NCI-H2196 (cell line): ENCODE measurements at regions not wholly inside any gene's neighbourhood (a gene's known extent, or its start where the extent isn't known, plus 50 kb on each side); places are given as distances from the start of the nearest gene placed in this dataset.

Source experiments
- DNase-seq: peaks from one replicate; lab custom pipeline; 2025; ENCODE audit not compliant: unreplicated experiment; lab: John Stamatoyannopoulos, UW

GRCh38 chr9:118364266-118365106 lies 660.3 kb downstream of the TLR4 start:
- DNase-seq = no peak

DNA sequence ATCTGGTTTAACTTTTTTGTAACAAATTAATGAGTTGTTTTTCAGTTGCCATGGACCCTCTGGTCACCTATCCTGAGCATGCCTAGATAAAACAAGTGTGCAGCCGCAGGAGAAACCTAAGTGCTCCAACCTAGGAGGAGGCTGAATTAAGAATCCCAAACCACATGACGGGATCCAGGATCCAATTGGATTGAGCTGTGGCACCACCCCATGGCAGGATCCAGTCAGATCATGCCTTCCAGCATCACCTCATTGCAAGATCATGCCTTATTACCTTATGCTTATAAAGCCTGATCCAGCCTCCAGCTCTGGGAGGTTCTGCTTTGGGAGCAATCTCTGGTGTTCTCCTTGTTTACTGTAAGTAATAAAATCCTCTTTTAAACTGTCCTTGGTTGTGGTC lies 662.0 kb downstream of the TLR4 start:
- no peak for DNase-seq

DNA sequence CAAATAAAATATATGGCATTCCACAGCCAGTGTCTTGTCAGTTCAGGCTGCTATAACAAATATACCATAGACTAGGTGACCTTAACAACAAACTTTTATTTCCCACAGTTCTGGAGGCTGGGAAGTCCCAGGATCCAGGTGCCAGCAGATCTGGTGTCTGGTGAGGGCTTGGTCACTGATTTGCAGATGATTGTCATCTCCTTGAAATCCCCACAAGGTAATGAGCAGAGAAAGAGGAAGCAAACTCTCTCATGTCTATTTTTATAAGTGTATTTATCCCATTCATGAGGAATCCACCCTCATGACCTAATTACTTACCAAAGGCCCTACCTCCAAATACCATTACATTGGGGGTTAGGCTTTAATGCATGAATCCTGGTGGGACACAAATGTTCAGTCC lies 663.2 kb downstream of the TLR4 start:
- DNase-seq = no peak

GRCh38 chr9:118384531-118385100 lies 680.4 kb downstream of the TLR4 start:
- DNase-seq = no peak

GRCh38 chr9:118395415-118395814 lies 691.2 kb downstream of the TLR4 start:
- no peak for DNase-seq

GRCh38 chr9:118401546-118401945 lies 697.3 kb downstream of the TLR4 start:
- no peak for DNase-seq

DNA sequence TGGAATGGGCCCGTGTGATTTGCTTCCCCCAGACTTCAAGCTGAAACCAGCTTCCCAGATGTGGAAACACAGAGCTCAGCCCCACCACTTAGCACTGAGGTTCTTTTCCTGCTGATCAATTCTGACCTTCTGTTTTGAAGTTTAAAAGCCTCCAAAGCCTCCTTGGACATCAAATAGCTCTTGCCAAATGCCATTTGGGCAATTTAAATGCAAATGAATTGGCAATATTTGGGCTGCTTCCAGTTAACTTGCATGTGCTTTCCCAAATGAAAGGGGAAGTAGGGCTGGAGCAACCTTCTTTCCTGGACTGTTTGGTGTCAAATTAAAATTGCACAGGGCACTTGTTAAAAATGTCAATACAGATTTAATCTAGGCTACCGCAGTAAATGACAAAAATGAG lies 710.5 kb downstream of the TLR4 start:
- no peak for DNase-seq

DNA sequence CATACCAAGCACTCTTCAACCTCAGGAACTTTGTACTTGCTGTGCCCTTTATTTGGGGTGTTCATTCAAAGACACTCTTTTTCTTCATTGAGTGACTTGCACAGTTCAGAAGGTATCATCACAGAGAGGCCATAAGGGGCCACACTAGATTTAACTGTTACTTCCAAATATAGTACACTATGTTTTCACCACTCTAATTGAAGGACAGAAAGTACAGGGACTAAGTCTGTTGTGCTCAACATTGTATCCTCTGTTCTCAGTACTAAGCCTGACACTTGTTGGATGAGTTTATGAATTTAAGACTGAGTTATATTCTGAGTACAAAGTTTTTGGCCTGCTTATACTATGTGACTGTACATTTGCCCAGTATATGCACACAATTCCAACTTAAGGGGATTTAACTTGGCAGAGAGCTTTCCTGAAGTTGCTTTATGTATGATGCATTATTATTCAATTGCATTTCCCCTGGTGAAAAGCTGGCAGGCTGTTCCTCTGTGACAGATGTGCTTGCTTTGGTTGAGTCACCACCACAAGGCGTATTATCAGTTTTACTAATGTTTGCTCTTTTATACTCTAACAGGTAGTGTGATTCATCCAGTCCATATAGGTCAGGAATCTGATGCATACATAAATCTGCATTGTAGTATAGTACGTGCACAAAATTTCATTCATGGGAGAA lies 714.8 kb downstream of the TLR4 start:
- DNase-seq = no peak

DNA sequence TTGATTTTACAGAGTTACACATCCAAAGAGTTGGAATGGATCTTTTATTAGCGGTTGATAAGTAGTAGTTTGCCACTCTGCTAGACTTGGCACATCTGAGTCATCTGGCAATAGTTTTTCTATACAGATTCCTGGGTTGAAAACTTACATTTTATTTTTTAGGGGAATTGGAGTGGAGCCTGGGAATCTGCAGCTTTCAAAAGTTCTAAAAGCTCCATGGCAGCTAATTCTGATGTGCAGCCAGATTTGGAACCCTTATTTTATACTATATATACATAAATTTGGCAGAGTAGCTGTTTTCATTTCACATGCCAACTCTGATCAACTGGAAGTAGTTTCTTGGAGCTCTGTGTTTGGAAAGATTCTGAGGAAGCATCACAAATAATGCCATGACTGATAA lies 715.5 kb downstream of the TLR4 start:
- DNase-seq = no peak

DNA sequence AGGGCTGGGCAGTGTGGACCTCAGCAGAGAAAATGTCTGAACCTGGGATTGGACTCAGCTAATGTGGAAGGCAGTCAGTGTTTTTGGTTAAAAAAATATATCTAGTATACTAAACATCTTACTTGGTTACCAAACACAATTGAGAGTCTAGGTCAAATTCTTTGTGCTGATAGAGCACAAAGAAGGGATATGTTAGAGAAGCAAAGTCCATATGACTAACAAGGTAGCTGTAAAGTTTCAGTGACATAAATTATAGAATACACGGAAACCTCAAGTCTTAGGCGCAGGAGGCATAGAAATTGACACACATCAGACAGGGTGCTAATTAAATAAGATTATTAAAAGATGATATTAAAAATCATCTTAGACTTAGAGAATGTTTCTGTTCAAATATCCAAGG lies 718.3 kb downstream of the TLR4 start:
- DNase-seq = no peak

DNA sequence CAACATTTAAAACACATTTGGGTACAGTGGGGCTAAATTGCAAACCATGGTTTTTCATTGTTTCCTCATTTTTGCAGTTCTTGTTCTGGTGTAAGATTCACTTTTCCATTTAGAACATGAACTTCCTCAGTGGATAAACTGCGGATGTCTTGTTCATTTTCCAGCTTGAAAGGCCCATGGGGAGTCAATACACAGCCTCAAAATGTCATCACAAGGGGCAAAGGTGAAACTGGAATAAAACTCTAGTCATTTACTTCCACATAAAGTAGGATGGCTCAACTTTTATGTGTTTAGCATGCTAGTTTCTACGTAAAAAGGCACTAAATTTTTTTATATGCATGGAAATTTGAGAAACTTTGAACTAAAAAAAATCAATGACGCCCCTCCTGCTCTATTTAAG lies 718.8 kb downstream of the TLR4 start:
- no peak for DNase-seq

DNA sequence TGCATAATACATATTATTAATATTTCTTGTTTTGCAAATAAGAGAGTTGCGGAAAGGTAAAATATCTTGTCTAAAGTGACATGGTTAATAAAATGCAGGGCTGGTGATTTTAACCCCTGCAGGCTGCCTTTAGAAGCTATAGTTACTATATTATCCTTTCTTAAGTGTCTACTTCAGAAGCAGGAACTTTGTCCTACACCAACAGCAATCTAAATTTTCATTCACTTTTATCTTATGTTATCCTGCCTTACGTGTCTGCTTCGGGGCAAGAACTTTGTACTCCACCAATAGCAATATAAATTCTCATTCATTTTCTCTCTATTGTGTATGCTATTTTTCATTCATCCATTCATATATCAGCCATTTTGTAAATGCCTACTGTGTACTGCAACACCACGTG lies 719.5 kb downstream of the TLR4 start:
- no peak for DNase-seq

GRCh38 chr9:118426772-118427171 lies 722.6 kb downstream of the TLR4 start:
- no peak for DNase-seq

- no peak for DNase-seq
These were observed 734.6 kb downstream of the TLR4 start for GRCh38 chr9:118438810-118439209.

DNA sequence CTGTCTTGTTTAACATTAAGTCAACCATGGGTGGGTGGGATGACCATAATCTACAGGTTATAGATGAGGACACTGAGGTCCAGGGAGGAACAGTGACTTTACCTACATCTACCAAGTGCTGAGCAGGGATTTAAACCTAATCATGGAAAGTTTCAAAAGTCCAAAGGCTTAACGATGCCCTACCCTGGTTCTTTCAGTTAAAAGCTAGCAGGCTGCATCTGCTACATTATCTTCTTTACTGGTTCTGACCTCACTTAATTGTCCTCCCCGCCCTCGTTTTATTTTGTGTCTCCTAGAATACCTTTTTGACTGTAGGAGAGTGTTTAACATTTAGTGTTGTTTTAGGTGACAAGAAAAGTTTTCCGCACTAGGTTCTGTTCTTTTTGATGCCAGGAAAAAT lies 735.2 kb downstream of the TLR4 start:
- DNase-seq = no peak

- DNase-seq = no peak
These were observed 740.2 kb downstream of the TLR4 start for GRCh38 chr9:118444403-118444802.

GRCh38 chr9:118446943-118447639 lies 742.9 kb downstream of the TLR4 start:
- DNase-seq = no peak

DNA sequence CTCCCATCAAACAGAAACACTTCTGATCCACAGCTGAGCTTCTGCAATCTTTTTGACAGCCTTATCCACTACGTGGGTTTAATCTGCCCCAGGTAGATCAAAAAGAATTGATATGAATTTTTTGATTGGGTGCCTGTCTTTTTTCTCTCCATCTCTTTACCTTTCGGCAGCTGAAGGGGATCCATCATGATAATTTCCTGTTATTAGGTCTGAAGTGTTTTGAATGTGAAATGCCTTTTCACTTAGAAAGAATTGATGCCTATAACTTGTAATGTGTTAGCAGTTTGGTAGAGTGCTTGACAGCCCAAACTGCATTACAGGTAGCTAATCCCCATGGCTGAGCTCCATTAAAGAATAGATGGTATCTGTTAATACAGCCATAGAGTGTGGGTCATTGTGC lies 745.4 kb downstream of the TLR4 start:
- no peak for DNase-seq

DNA sequence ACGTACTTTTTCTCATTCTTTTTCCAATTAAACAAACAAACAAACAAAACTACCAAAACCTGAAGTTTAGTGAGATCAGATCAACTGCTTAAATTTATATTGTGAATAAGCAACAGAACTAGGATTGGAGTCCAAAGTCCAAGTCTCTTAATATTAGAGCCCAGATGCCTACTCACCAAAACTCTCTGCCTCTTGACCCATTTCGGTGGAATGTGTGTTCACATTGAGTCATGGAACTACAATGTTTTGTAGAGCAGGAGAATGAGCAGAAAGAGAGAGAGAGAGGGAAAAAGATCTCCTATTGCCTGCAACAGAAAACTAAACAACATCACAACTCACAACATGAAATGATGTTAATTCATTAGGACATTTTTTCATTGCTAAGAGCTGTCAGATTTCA lies 751.1 kb downstream of the TLR4 start:
- DNase-seq = no peak

DNA sequence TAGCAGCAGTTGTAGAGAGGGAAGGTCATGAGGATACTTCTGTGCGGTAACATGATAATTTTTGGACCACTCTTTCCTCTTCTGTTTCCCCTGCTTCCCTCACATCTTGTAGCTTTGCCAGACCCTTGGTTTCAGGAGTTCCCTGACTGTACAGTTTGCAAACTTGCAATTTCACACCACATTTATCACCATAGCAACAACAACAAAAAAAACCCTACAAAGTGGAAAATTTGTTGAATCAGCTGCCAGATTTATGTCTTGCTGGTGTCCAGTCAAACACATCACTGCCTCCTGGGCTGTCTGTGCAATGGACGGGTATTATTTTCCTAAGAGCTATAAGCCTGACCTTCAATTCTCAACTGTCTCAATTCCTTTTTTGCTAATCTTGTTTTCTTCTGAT lies 751.6 kb downstream of the TLR4 start:
- DNase-seq = no peak

GRCh38 chr9:118457171-118458000 lies 753.2 kb downstream of the TLR4 start:
- DNase-seq = no peak
